NOMO-1 treated with DMSO at 0.1 percent for 48 hours (cell line): ENCODE measurements at regions not wholly inside any gene's neighbourhood (a gene's known extent, or its start where the extent isn't known, plus 50 kb on each side); places are given as distances from the start of the nearest gene placed in this dataset.

ENCODE experiments used
- DNase-seq: peaks from one replicate; lab custom pipeline; 2025; ENCODE audit not compliant: unreplicated experiment; lab: John Stamatoyannopoulos, UW

DNA sequence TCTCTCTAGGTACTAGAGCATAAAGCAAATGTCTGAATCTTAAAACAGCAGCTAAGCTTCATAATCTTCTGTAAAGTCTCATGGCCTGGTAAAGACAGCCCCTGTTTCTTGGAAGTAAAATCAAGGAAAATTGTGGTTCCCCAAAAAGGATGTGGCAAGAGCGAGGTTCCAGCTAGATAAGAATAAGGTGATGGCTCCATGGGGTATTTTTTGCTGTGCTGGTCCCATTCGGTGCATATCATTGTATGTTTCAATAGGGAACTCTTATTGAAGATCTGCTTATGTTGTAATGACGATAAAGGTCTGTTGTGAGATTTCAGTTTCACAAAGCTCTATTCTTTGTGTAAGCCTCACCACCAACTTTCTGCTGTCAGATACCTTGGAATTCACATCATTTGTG, 316.9 kb upstream of the NOCT start:
- DNase-seq: no peak

DNA sequence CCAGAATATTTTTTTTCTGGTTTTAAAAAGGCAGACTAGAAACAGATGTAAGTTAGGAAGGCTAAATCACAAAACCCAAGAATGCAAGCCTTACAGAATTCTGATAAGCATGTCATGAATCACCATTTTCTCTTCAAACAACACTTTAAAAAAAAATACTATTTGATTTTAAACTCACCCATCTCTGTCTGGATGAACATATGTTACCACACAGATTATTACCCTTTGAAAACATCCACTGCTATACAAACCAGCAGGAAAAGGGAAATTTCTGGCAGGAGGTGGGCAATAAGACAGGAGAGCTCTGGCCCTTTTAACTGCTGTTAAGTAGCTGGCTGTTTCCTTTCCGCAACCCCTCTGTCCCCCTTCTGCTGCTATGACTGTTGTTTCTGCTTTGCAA, 317.7 kb upstream of the NOCT start:
- DNase-seq: no peak

DNA sequence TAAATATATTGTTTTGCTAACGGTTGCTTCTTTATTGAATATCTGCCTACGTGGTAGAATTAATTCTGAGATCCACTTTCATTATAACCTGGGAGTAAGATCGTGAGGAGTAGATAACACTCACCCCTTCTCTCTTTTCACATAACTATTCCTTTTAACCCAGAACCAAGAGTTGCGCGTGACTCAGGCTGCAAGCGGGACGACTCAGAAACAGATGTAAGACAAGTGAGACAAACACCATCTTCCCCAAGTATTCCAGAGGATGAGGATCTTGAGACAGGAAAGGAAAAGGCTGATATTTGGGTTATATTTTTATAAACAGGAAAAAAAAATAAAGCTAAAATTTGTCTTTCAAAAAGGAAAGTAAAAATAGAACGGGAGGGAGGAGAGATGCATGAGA, 318.8 kb upstream of the NOCT start:
- no peak for DNase-seq

DNA sequence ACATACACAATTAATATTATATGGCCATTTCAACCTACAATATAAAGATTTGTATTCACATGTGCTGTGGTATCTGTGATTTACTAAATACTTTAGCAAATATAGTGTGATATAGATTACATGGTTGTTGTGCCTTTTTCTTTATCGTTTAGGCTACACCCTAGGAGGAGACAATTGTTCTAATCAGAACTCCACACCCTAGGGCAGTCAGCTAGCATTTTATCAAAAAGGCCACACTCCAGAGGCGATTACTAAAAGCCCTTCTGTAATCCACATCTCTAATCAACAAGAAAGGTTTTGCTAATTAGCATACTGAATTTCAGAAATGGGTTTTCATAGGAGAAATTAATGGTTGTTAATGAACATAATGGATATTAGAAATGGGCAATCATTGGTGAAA, 319.5 kb upstream of the NOCT start:
- DNase-seq: no peak

DNA sequence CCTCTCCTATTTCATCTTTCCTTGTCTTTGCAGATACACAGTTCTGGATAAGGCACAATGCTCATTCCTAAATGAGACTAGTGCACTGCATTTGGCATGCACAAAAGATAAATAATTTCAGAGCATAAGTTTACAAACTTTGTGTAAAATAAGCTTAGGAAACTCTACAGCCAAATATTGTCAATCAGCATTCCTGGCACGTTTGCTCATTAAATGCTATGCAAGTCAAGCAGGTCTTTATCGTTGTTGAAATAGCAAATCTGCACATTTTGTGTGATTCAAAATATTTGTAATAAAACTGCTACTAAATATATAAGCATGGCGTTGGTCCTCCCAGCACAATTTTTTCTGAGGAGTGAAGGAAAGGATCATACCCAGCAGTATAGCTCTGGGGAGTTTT, 322.1 kb upstream of the NOCT start:
- no peak for DNase-seq

DNA sequence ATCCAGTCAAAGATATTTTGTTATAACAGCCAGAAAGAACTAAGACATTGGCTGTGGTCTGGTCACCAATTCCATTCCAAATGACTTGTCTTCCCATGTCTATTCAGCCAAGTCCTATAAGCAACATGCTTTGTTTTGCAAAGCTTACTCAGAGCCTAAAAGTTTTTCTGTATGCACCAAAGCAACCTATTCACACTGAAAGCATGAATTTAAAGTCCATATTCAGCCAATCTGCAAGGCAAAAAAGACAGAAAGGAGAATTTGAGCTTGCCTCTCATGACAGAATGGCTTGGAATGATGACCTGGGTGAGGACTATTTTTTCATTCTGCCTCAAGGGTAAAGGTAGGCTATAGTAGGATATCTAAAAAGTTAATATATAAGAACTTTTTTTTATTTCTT, 323.2 kb upstream of the NOCT start:
- no peak for DNase-seq

DNA sequence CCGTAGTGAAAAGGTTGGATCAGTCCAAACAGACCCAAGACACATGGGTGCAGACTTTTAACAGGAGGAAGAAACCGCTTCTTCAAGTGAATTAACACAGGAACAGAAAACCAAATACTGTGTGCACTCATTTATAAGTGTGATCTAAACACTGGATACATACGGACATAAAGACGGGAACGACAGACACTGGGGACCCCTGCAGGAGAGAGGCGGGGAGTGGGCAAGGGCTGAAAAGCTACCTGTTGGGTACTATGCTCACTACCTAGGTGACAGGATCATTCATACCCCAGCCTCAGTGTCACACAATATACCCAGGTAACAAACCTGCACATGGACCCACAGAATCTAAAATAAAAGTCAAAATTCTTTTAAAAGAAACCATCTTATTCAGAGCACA, 326.0 kb upstream of the NOCT start:
- DNase-seq: no peak

DNA sequence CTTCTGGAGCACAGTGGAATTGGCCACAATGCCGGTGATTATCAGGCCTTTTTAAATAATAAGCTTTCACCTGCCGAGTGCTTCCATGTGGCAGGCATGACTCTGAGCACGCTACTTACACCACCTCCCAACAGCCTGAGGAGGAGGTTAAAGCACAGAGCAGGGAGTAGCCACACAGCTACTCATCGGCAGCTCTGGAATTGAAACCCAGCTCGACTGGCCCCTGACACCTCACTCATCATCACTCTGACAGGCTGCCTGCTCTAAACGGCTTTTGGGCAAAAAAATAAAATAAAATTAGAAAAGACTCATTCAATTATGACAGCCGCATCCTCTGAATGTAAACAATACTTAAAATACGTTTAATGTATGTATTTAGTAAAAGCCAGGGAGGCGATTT, 326.4 kb upstream of the NOCT start:
- no peak for DNase-seq

DNA sequence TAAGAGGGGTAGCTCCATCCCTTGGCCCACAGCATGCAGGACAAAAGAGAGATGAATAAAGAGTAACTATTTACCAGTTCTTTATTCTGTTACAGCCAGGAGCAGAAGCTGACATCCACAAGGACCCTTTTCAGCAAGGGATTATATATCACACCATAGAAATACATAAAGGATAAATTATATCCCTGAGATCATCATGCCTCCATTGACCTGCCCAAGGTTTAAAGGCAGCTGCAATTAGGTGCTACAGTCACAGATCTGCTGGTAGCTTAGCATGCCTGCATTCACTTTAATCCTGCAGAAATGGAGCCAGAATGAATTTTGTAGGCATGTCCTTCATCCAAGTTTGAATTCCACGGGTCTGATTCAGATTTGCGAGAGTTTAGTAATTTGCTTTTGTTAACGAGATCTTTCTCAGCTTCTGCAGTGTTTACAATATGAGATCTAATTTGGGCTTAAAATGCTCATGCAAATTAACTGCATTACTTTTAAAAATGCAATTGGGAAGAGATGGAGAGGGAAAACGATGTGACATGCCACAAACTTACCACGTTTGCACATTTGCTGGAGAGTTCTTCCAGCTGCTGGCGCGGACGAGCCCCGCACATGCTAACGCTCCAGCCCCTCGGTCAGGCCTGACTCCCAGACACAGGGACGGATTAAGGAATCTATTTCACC, 327.0 kb upstream of the NOCT start:
- no peak for DNase-seq

DNA sequence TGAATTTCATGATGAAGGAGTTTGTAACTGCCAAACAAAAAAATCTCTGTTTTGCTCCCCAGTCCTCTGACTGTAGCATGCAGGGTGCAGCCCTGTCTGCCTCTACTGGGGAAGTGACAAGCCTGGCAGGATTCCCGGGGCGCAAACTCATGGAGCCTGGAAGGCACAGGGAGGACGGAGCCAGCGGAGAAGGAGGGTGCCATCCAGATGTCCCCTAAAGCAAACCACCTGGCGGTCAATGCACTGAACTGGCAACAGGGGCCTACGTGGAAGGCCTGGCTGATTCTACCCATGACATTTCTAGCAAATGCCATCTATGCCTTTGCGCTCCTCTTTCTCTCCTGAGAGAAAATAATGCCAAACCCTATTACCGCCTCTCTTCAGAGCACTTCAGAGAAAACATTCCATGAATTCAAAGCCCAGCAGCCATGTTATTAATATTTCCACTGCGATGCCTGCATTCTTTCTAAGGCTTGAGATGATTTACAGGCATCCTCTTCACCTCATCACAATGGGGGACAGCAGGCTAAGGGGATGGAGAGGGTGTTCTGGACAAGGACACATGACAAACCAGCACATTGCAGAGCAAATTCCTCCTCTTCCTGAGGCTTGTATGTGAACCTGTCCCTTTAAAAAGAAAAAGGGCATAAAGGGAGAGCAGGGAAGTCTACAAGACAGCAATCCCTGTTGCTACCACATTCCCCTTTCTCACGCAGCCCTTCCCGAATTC, 329.3 kb upstream of the NOCT start:
- no peak for DNase-seq

DNA sequence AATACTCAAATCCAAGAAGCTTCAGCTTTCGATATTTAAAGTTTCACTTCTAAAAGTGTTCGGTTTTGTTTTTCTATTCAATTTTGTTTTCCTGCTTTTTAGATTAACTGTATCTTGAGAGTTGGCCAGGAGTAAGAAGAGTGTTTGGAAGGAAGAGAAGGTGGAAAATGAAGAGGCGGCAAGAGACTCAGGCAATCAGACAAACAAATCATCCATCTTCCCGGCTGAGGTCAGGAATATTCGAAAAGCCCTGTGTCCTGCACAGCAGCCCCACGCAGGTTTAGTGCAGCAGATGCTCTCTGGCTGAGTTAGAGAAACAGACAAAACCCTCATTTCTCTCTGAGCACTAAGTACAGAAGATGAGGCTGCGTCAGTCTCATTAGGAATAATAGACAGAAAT, 330.3 kb upstream of the NOCT start:
- DNase-seq: no peak

DNA sequence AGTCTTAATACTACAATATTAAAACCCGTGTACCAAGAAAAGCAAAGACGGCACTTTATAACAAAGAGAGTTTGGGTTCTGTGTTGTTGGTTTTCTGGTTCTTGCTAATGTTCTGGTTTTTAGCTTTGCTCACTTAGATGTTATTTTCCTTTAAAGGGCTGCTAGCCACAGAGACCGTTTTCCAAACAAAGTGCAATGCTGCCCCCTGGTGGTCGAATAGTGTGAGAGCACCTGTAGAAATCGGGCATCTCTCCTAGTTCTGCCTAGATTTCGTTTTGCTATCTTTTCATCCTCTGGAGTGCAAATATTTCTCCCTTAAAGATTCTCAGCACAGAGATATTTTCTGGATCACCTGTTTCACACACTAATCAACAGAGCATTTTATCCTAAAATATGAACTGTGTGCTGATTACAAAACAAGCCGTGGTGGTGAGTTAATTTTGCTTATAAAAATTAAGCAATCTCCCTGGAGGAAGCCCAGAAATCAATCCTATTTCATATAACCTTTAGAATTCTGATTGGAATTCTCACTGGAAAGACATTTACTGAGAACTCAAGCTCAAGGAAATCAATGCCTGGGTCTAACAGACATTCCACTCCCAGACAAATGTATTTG, 334.5 kb upstream of the NOCT start:
- peak; percentile 64 for DNase-seq

DNA sequence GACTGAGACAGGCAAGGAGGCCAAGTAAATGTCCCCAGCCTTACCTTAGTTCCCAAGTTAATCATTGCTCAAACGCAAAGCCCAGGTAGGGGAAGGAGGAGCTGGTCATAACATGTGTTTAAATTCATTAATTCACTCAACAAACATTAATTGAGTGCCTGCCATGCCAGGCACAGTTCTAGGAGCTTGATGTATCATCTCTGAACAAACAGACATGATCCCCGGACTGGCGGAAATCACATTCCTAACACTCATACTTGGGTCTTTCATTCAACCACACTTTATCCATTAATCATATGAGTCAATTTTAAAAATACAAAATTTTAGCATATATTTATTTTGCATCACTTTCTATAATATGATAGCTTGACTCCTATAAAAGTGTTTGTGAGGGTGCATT, 335.3 kb upstream of the NOCT start:
- DNase-seq: no peak

DNA sequence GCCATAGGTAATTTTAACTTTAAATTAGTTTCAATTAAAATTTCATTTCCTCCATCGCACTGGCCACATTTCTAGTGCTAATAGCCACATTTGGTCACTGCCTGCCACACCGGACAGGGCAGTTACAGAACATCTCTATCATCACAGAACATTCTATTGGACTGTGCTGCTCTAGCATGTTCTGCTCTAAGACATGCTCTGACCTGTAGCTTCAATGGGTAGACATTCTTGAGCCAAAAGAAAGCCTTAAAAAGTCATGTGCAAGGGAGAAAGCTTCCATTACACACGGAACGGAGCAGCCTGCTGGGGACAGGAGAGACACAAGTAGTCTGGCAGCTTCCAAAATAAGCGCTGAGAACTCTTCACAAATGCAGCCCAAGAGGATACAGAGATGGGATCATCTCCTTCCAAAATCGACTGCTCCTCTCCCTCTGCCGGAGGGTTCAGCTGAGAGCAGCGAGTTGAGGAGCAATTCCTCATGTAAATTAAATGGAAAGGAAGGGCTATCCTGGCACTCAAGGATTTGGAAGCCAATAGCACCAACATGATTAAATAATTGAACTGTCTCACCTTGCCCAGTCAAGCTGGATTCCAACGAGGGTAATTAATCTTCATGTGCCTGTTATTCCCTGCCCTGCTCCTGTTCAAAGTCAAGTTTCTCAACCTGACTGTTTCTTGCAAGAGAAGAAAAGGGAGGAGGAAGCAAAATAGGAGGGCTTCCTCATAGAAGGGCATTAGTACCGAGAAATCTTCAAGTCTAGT, 336.4 kb upstream of the NOCT start:
- DNase-seq: no peak

DNA sequence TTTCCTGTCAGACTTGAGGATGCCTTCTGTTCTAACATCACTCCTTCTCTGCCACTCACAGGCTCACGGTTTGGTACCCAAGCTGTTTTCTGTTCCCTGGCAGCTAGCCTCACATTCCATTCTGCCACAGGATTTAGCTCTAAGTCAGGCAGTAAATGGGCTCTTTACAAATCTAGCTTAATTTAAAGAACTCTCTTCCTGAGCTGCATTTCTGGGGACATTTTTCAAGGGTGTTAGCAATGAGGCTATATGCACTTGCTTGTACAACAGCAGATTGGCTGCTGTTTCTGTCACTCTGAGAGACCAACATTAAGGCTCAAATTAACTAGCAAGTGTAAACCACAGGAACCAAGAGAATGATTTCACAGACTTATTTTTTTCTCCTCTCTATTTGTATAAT, 337.8 kb upstream of the NOCT start:
- DNase-seq: no peak

DNA sequence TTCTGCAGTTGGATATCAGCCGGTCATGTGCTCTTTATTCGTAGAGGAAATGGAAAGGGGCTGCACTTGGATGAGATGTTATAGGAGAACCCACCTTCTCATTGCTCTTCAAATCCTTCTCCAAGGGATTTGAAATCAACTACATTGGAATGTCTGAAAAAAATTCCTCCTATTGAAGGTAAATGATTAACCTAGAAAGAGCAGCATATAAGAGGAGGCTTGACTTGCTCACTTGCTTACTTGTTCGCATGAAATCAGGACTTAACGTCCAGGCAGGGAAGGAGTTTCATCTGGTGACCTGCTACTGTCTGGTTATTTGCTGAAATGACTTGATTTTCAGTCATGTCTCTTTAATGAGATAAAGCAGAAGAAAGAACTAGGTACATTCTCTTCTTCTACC, 338.4 kb upstream of the NOCT start:
- DNase-seq: no peak

DNA sequence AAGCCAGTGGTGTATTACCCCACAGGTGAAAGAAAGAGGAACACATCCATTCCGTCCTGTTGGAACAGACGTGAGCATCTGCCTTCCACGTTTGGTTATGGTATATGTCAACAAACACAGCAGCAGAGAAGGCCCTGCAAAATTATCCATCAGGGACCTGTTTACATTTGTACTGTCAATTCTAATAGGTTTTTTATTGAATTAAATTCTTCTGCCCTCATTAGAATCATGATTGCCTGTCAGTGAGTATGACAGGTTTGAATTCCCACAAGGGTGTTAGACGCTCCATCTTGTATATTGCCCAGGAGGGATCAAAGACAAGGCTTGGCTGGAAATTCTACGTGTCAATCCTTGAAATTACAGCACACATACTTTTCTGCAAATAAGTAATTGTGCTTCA, 339.9 kb upstream of the NOCT start:
- no peak for DNase-seq

DNA sequence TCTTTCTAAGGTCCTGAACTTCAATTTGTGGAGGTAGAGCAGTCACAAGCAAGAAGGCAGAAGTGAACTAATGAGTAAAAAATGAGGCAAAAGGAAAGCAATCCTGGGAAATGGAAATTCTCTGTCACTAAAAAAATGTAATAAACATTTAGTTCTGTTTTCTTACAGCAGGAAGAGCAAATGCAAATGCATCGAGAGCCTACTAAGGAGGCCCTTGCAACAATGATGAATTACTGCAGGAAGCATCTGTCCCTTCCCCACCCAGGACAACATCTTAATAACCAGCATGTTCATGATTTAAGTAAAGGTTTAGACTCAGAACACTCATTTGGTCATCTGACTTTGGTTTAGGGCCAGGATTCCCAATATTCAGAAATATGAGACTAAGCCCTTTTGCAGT, 341.4 kb upstream of the NOCT start:
- no peak for DNase-seq

DNA sequence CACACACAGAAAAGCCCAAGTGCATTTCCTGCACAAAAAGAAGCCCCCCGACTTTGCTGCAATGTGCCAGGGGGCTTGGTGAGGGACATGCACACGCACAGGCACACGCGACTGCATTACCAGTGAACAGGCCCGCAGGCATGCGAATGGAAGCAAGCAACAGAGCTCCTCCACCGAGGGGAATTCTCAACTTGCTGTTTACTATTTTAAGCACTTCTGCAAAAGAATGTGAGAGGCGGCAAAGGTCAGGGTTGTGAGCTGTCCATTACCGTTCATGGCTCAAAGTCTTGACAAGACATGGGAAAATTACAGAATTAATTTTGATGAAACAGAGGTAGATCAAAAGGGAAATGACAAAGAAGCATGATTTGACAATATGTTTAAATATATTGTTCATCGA, 342.5 kb upstream of the NOCT start:
- DNase-seq: no peak

DNA sequence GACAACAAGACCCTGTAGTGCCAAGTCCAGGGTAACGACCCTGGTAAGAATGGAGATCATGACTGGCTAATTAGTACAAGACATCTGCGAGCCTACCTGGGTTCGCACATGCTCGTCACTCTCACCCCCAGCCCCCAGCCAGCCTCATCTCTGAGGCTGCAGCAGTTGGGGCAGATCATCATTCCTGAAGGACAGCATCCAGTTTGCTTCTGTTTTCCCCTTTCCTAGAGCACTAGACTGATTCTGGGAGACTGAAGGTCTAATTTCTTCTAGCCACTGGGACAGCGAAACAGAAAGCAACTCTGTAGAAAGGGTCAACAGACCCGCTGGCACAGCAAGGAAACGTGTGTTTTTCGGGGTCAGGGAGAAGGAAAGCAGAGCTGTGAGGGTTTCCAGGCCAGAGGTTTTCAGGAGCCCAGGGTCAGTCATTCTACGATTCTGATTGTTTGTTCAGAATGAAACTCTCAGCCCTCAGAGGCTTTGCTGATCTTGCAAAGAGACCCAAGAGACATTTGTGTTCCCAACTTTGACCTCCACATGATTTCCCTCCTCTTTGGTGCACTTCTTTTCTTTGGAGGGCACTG, 343.1 kb upstream of the NOCT start:
- no peak for DNase-seq

DNA sequence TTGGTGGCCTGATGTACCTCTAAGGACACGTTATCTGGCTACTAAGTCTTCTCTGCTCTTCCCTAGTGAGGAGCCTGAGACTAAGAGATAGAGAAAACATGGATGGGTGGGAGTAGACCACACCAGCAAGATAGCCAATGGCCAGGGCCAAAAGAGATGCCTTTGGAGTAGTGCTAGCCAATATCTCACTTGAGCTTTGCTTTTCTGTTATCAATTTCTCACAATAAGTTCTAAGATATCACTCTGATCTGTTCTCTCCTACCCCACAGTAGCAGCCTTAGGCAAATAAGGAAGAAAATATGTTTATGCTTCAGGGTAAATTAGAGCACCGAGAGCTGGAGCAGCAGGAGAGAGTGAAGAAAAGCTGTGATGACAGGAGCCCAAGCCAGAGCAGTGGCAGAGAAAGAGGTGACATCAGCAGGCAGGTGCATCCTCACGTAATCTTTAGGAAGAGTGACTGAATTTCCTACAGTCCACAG, 343.9 kb upstream of the NOCT start:
- no peak for DNase-seq
